Fibroblast of lung (primary cell): ENCODE measurements at regions not wholly inside any gene's neighbourhood (a gene's known extent, or its start where the extent isn't known, plus 50 kb on each side); places are given as distances from the start of the nearest gene placed in this dataset.

Source experiments
- DNase-seq, 2 donors: peaks; one replicate each; pipeline versions ENCODE4 v3.0.0 to v3.0.0-alpha.2; 2010; ENCODE audit warnings: low read depth in 2 of 2
- H2AFZ ChIP-seq: 2 replicates; pipeline ENCODE4 v1.5.1; 2012; ENCODE audit warnings: low read length, control low read depth, inconsistent platforms
- H3K27ac ChIP-seq: 2 replicates; pipeline ENCODE4 v1.5.1; 2011; ENCODE audit warnings: low read length, control low read depth; ENCODE audit not compliant: insufficient read depth
- H3K27me3 ChIP-seq: 2 replicates; pipeline ENCODE4 v1.5.1; 2011; ENCODE audit warnings: mild to moderate bottlenecking, low read length; ENCODE audit not compliant: control insufficient read depth, insufficient read depth
- H3K36me3 ChIP-seq: 2 replicates; pipeline ENCODE4 v1.5.1; 2011; ENCODE audit warnings: low read length; ENCODE audit not compliant: control insufficient read depth, insufficient read depth
- H3K4me1 ChIP-seq: 2 replicates; pipeline ENCODE4 v1.5.1; 2011; ENCODE audit warnings: low read length; ENCODE audit not compliant: control insufficient read depth, insufficient read depth; ENCODE audit errors: extremely low read depth
- H3K4me2 ChIP-seq: 2 replicates; pipeline ENCODE4 v1.5.1; 2011; ENCODE audit warnings: low read length, control low read depth; ENCODE audit not compliant: insufficient read depth; ENCODE audit errors: extremely low read depth
- H3K4me3 ChIP-seq, 4 experiments: fragments of 200-600 bp in 1 of 4; sonication (generic) in 1 of 4; replicated peaks in 1 of 4; 2 replicates each; pipeline ENCODE4 v1.5.1; 2011 to 2016; ENCODE audit warnings: low read length in 4 of 4, low read depth in 3 of 4, mild to moderate bottlenecking in 3 of 4, control low read depth in 2 of 4, inconsistent platforms in 1 of 4, mixed read lengths in 1 of 4; ENCODE audit not compliant: insufficient read depth in 1 of 4; ENCODE audit errors: control extremely low read depth in 1 of 4
- H3K79me2 ChIP-seq: 2 replicates; pipeline ENCODE4 v1.5.1; 2012; ENCODE audit warnings: mild to moderate bottlenecking, low read length, inconsistent platforms; ENCODE audit not compliant: control insufficient read depth, insufficient read depth
- H3K9ac ChIP-seq: 2 replicates; pipeline ENCODE4 v1.5.1; 2011; ENCODE audit warnings: mild to moderate bottlenecking, low read length, control low read depth; ENCODE audit not compliant: insufficient read depth
- H3K9me3 ChIP-seq: 2 replicates; pipeline ENCODE4 v1.5.1; 2012; ENCODE audit warnings: low read depth, low read length; ENCODE audit not compliant: control insufficient read depth, insufficient read depth
- H4K20me1 ChIP-seq: 2 replicates; pipeline ENCODE4 v1.5.1; 2011; ENCODE audit warnings: low read length; ENCODE audit not compliant: control insufficient read depth, insufficient read depth; ENCODE audit errors: extremely low read depth
- EZH2 ChIP-seq: IDR thresholded peaks from 2 replicates; pipeline ENCODE4 v1.5.1; 2012; ENCODE audit warnings: low read length, control low read depth, mild to moderate bottlenecking; ENCODE audit errors: missing control alignments
- TF ChIP-seq, protein P1 (sequence below), 2 donors: IDR thresholded peaks in 1 of 2; conservative IDR thresholded peaks in 1 of 2; 1 replicate in 1 of 2; 2 replicates in 1 of 2; pipeline ENCODE4 v1.5.1; 2011 to 2012; ENCODE audit warnings: low read length in 2 of 2, control low read depth in 1 of 2, inconsistent platforms in 1 of 2, low read depth in 1 of 2, mild to moderate bottlenecking in 1 of 2

GRCh38 chr9:90540734-90541133 lies 101.9 kb downstream of the DIRAS2 start:
- H3K4me1 ChIP-seq: no peaks in the 10 kb centered on the region
- no peak for TF ChIP-seq EZH2
- TF ChIP-seq, protein P1, sequence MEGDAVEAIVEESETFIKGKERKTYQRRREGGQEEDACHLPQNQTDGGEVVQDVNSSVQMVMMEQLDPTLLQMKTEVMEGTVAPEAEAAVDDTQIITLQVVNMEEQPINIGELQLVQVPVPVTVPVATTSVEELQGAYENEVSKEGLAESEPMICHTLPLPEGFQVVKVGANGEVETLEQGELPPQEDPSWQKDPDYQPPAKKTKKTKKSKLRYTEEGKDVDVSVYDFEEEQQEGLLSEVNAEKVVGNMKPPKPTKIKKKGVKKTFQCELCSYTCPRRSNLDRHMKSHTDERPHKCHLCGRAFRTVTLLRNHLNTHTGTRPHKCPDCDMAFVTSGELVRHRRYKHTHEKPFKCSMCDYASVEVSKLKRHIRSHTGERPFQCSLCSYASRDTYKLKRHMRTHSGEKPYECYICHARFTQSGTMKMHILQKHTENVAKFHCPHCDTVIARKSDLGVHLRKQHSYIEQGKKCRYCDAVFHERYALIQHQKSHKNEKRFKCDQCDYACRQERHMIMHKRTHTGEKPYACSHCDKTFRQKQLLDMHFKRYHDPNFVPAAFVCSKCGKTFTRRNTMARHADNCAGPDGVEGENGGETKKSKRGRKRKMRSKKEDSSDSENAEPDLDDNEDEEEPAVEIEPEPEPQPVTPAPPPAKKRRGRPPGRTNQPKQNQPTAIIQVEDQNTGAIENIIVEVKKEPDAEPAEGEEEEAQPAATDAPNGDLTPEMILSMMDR (conservative IDR thresholded peaks at IDR 0.05 in 1 of 2, IDR thresholded peaks at IDR 0.05 in 1 of 2; ENCODE audit: low read depth in 1 of 2, low read length in 2 of 2): no peak

GRCh38 chr9:90544488-90544887 lies 98.1 kb downstream of the DIRAS2 start:
- Histone ChIP-seq H3K27ac (no peak overlapping the region), H3K27me3 (no peaks in the 10 kb centered on the region), H3K4me2 (no peak overlapping the region), H3K79me2 (no peaks in the 10 kb centered on the region), H3K4me1 (no peaks in the 10 kb centered on the region), H4K20me1 (no peaks in the 10 kb centered on the region), H2AFZ (no peak overlapping the region), H3K9me3 (no peaks in the 10 kb centered on the region), H3K9ac (no peak overlapping the region), H3K36me3 (no peaks in the 10 kb centered on the region), H3K4me3 (no peak overlapping the region)
- no peak for TF ChIP-seq EZH2
- TF ChIP-seq, protein P1 (conservative IDR thresholded peaks at IDR 0.05 in 1 of 2, IDR thresholded peaks at IDR 0.05 in 1 of 2; ENCODE audit: low read depth in 1 of 2, low read length in 2 of 2): no peak
- no peak for DNase-seq

More at GRCh38 chr9:90540734-90541133, 101.9 kb downstream of the DIRAS2 start:
- Histone ChIP-seq H3K79me2 (no peaks in the 10 kb centered on the region), H3K4me2 (no peak overlapping the region), H3K36me3 (no peaks in the 10 kb centered on the region), H3K27me3 (no peaks in the 10 kb centered on the region), H3K9ac (no peak overlapping the region), H3K4me3 (no peak overlapping the region), H4K20me1 (no peaks in the 10 kb centered on the region), H3K27ac (no peak overlapping the region), H2AFZ (no peak overlapping the region), H3K9me3 (no peaks in the 10 kb centered on the region)
- no peak for DNase-seq

DNA sequence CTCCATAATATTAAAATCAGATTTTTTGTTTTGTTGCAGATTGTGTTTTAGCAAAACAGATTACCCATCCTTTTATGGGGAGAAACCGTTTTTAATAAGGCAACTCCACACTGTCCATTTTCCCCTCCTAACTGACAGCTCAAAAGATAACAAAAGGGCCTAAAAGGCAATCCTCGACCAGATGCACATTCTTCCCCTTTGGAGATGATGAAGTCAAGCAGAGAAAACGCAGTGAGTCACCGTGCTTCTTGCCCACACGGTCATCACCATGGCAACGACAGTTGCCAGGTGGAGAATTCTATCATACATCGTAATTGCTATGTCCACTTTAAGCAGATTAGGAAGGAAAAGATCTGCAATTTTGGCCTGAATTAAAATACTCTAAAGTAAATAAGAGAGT lies 96.4 kb downstream of the DIRAS2 start:
- Histone ChIP-seq H3K27me3 (no peaks in the 10 kb centered on the region), H3K36me3 (no peaks in the 10 kb centered on the region), H3K9ac (no peak overlapping the region), H3K4me1 (no peaks in the 10 kb centered on the region), H3K4me2 (no peak overlapping the region), H3K4me3 (no peak overlapping the region), H3K9me3 (no peaks in the 10 kb centered on the region), H4K20me1 (no peaks in the 10 kb centered on the region), H2AFZ (no peak overlapping the region), H3K27ac (no peak overlapping the region), H3K79me2 (no peaks in the 10 kb centered on the region)
- TF ChIP-seq, protein P1 (conservative IDR thresholded peaks at IDR 0.05 in 1 of 2, IDR thresholded peaks at IDR 0.05 in 1 of 2; ENCODE audit: low read depth in 1 of 2, low read length in 2 of 2): no peak
- no peak for TF ChIP-seq EZH2
- peak; percentile 67 to 94 for DNase-seq
